ENCODE measurements at regions not wholly inside any gene's neighbourhood (a gene's known extent, or its start where the extent isn't known, plus 50 kb on each side); places are given as distances from the start of the nearest gene placed in this dataset.
A peak's percentile ranks its signal among the peaks of the same experiment; 100 is the strongest.
"Not testable (repeated sequence)": the region's sequence is repeated elsewhere in the genome, so short reads cannot be mapped to it uniquely, and the experiment has no call there.

DNA sequence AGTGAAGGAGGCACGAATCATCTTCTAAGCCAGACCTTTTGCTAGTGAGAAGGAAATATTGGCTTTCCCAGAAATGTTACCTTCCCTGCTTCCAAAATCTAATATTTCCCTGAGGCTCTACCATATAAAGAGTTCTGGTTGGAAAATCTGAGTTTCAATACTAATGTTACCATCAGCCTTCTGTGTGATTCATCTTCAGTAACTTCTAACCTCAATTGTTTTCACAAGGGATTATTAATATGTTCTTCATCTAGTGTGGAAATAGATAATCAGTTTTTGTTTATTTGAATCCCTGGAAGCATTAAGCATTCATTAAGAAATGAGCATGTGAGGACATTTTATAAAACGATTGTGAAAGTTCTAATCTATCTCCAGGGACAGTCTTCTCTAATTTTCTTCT, 720.9 kb downstream of the AACS start:
- DNase-seq (ENCODE audit: low spot score) = no peak

DNA sequence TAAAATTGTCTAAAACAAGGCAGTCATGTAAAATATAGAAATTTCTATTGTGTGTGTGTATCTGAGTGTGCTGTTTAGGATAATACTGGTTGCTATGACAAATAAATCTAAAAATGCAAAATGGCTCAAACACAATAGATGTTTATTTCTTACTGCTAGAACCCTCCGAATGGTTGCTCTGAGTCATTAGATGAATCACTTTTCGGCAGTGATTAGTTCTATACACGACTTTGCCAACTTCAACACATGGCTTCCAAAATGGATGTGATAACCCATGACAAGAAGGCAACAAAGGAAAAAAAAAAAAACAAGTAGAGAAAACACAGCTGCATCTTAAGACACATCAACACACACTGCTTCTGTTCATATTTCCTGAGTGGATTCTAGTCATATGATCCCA, 729.2 kb downstream of the AACS start:
- no peak for DNase-seq (ENCODE audit: low spot score)

- DNase-seq (ENCODE audit: low spot score) = no peak
Observed at GRCh38 chr12:125797421-125798175, 732.4 kb downstream of the AACS start.

GRCh38 chr12:125804660-125805059, 739.4 kb downstream of the AACS start:
- DNase-seq (ENCODE audit: low spot score) = no peak

- DNase-seq (ENCODE audit: low spot score) = no peak
Observed at GRCh38 chr12:125824276-125824675, 759.0 kb downstream of the AACS start.

DNA sequence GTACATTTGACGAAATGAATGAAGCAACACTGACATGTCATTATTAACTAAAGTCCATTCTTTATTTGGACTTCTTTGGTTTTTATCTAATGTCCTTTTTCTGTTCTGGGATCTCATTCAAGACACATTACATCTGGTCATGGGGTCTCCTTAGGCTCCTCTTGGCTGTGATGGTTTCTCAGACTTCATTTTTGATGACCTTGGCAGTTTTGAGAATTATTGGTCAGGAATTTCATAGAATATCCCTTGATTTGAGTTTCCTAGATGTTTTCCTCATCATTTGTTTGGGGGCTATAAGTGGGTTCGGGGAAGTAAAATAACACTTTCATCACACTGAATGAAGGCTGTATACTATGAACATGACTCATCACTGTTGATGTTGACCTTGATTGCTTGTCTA, 770.6 kb downstream of the AACS start:
- no peak for DNase-seq (ENCODE audit: low spot score)

DNA sequence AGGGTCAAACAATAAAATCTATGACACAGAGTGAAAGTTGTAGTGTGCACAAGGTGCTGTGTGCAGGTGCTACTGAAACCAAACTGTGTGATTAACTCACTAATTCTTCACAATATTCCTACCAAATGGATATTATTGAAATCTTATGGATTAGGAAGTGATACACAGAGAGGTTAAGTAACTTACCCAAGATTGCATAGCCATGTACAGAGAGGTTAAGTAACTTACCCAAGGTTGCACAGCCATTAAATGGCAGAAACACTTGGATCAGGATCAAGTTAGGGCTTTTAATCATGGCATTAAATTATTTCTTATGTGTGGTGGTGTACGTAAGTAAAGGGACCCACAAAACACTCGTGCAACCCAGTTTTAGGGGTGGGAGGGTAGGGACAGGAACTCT, 771.4 kb downstream of the AACS start:
- DNase-seq (ENCODE audit: low spot score) = no peak

DNA sequence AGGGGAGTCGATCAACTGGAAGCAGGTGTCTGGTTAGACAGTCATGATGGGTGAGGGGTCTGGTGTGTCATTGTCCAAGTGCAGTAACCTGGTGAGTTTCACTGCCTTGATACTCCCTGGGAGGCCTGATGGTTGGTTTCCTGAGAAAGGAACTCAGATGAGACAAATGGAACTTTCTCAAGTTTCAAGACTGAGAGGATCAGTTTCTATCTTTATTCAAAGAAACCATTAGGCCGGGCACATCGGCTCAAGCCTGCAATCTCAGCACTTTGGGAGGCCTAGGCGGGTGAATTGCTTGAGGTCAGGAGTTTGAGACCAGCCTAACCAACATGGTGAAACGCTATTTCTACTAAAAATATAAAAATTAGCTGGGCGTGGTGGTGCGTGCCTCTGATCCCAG, 776.1 kb downstream of the AACS start:
- no peak for DNase-seq (ENCODE audit: low spot score)

DNA sequence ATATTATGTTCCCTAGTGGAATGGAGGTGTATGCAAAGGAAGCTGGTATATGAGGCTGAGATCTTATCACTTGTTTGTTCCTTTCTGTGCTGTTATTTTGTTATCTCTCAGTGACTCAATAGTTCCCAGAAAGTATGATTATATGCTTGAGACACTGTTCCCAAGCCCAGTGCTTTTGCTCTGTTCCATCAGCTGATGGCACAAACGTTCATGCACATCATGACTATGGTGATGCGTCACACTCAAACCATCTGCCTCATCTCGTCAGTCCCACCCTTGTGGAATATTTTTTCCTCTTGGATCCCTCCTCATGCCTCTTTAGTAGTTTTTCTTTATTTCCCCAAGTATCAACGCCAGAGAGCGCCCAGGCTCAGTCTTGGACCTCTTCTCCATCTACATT, 786.9 kb downstream of the AACS start:
- DNase-seq (ENCODE audit: low spot score) = no peak

GRCh38 chr12:125852679-125853078, 787.4 kb downstream of the AACS start:
- no peak for DNase-seq (ENCODE audit: low spot score)

- no peak for DNase-seq (ENCODE audit: low spot score)
Observed at GRCh38 chr12:125853670-125854069, 788.4 kb downstream of the AACS start.

- DNase-seq (ENCODE audit: low spot score) = no peak
Observed at GRCh38 chr12:125856366-125856765, 791.1 kb downstream of the AACS start.

DNA sequence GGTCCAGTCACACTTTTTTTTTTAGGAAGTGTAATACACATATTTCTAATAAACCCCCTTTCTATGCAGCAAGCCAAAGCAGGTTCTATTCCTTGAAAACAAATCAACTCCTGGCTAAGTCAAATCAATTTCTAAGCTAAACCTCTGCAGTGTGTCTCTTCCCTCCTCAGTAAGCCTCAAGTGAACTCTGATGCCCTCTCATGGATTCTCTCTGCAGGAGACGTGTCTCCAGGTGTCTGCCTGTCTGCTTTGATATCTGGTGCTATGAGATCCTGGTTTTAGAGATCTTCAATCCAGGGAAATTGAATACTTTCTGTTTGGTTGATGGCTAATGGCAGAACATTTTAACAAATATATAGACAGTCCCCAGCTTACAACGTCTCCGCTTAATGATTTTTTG, 791.7 kb downstream of the AACS start:
- DNase-seq (ENCODE audit: low spot score) = peak; percentile 29

DNA sequence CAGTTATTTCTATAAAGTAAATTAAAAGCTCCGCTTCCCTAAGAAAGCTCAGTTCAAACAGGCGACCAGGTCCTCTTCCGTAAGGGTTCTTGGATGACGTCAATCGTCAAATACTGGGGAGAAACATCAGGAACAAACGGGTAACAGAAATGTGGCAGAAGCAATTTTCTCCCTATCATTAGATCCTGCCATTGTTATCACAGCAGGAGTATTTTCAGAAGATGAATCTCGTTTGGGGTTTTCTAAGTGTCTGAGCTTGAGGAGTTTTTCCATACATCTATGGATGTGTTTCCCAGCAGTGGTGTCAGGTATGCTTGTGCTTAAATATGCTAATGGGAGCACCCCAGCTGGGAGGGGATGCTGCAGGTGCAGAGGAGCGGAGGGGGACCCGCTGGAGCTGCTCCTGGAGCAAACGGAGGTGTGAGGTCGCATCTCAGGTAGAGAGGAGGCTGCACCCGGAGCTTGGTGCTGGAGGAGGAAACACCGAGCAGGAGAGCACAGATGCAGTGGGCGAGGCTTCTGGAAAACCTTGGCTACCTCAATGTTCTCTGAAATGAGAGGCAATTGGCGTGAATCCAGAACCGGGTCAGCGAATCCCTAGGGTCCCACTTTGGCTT, 795.5 kb downstream of the AACS start:
- no peak for DNase-seq (ENCODE audit: low spot score)

DNA sequence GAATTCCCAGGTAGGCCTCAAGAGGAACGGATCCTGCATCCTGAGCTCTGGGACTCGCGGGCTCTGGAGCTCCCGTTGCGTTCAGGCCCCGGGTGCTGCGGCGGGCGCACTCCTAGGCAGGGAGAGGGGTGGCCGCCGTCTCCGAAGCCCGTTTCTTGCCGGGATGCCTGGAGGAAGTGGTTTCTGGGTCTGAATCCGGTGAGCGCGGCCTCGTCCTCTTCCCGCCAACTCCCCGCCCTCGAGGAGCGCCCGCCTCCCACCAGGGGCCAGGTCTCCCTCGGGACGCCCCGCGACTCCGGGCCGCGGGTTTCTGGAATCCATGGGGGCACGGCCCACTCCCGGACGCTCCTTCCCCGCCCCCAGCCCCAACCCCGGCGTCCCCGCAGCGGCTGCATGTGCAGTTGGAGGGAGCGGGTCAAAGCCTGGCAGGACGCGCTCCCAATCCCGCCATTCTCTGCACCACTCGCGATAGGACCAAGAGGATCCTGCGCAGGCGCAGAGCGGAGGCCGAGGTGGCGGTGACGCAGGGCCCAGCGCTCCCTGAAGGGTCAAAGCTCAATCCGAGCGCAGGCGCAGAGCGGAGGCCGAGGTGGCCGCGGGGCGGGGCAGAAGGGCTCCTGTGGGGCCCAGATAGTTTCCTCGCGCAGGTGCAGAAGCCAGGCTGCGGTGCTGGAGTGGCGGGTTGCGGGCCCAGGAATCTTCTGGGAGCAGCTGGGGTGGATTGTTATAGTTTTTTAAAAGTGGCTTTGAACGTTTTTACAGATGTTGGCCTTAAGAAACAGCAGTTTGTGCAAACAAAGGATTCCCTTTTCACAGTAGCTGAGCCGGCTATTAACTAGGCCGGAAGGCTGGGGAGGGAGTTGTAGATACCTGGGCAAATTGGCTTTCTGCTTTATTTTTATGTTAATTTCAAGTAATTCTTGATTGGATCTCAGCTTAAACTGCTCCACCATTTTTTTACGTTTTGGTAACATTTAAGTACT, 796.4 kb downstream of the AACS start:
- peak; percentile 6 for DNase-seq (ENCODE audit: low spot score)

- not testable (repeated sequence) for DNase-seq (ENCODE audit: low spot score)
Observed at GRCh38 chr12:125865236-125865635, 800.0 kb downstream of the AACS start.

GRCh38 chr12:125871811-125872594, 806.8 kb downstream of the AACS start:
- no peak for DNase-seq (ENCODE audit: low spot score)

- DNase-seq (ENCODE audit: low spot score) = no peak
Observed at GRCh38 chr12:125873016-125873415, 807.8 kb downstream of the AACS start.

DNA sequence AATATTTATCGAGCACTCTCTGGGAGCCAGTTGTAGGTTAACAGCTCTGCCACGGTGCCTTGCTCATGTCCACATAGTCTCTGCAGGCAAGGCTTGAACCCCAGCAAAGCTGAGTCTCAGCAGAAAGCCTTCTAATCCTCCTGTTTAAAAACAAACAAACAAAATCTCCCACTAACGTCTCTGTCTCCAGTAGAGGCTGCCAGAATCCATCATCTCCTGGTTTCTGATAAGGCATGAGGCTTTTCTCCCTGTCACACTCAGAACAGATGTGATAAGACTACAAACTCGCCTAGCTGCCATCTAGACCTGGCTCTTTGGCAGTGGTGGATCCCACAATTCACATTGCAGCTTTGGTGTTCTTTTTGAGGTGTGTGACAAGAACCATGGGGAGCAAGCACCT, 813.2 kb downstream of the AACS start:
- no peak for DNase-seq (ENCODE audit: low spot score)

GRCh38 chr12:125882141-125882540, 816.9 kb downstream of the AACS start:
- DNase-seq (ENCODE audit: low spot score) = peak; percentile 50

- DNase-seq (ENCODE audit: low spot score) = no peak
Observed at GRCh38 chr12:125888921-125889320, 823.7 kb downstream of the AACS start.

DNA sequence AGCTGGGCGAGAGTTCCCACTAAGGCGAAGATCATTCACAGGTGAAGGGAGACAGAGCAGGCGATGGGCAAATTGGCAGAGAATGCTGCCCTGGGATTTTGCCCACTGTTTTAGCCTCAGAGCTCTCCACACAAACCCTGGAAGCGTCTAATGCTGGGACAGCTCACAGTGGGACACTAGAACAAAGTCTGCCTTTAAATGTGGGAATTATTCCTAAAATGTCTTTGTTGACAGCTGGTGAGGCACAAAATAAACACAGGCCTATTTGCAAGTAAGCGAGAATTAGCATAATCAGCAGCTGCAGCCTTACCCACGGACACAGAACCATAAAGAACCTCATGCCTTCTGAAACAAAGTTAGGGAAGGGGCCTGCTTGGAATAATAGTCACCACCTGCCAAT, 824.5 kb downstream of the AACS start:
- DNase-seq (ENCODE audit: low spot score) = peak; percentile 83

Data from pons (tissue), 1 donor.